ENCODE measurements at regions not wholly inside any gene's neighbourhood (a gene's known extent, or its start where the extent isn't known, plus 50 kb on each side); places are given as distances from the start of the nearest gene placed in this dataset.

DNA sequence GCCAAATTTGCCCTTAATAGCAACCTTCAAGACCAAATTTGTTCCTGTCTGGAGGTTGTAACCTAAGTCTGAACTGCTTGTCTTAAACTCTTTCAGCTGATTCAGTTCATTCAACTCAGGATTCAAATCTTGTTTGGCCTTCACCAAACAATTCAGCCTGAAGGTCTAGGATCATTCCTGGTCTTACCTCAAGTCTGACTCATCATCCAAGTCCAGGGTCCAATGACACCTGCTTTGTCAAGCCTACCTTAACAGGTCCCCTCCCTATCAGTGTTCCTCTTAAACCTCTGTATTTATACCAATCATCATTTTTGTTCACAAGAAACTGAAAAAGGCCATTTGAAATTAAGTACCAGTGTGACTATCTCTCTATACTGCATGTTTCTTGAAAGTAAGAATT, 237.8 kb downstream of the PPP1R2C start (continued):
- TF ChIP-seq, protein P1, sequence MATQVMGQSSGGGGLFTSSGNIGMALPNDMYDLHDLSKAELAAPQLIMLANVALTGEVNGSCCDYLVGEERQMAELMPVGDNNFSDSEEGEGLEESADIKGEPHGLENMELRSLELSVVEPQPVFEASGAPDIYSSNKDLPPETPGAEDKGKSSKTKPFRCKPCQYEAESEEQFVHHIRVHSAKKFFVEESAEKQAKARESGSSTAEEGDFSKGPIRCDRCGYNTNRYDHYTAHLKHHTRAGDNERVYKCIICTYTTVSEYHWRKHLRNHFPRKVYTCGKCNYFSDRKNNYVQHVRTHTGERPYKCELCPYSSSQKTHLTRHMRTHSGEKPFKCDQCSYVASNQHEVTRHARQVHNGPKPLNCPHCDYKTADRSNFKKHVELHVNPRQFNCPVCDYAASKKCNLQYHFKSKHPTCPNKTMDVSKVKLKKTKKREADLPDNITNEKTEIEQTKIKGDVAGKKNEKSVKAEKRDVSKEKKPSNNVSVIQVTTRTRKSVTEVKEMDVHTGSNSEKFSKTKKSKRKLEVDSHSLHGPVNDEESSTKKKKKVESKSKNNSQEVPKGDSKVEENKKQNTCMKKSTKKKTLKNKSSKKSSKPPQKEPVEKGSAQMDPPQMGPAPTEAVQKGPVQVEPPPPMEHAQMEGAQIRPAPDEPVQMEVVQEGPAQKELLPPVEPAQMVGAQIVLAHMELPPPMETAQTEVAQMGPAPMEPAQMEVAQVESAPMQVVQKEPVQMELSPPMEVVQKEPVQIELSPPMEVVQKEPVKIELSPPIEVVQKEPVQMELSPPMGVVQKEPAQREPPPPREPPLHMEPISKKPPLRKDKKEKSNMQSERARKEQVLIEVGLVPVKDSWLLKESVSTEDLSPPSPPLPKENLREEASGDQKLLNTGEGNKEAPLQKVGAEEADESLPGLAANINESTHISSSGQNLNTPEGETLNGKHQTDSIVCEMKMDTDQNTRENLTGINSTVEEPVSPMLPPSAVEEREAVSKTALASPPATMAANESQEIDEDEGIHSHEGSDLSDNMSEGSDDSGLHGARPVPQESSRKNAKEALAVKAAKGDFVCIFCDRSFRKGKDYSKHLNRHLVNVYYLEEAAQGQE (IDR thresholded peaks at IDR 0.05; ENCODE audit: low read depth): no peak
- no peak for TF ChIP-seq EZH2 (IDR thresholded peaks at IDR 0.05)
- TF ChIP-seq ZFX (IDR thresholded peaks at IDR 0.05): no peak
- no peak for TF ChIP-seq POLR2AphosphoS5 (IDR thresholded peaks at IDR 0.05; ENCODE audit: low read depth, low read length)

- intact Hi-C loops (cut with micrococcal nuclease): no loop called here
- Histone ChIP-seq H3K9me2 (ENCODE audit: insufficient read depth) (no peaks in the 10 kb centered on the region), H3K36me3 (ENCODE audit: control insufficient read depth in 1 of 2, insufficient read depth in 2 of 2, low read length in 2 of 2) (no peaks in the 10 kb centered on the region), H4K20me1 (ENCODE audit: insufficient read depth) (no peaks in the 10 kb centered on the region), H3K27ac (ENCODE audit: low read depth, low read length) (no peak overlapping the region), H3K9me3 (ENCODE audit: control insufficient read depth in 1 of 2, insufficient read depth in 1 of 2, low read depth in 1 of 2, low read length in 2 of 2) (no peaks in the 10 kb centered on the region), H3K4me3 (replicated peaks in 1 of 2; ENCODE audit: low read depth in 1 of 2, low read length in 2 of 2) (no peak overlapping the region), H3K4me2 (ENCODE audit: low read length) (no peak overlapping the region), H3K27me3 (ENCODE audit: insufficient read depth, low read length) (no peaks in the 10 kb centered on the region), H3K4me1 (ENCODE audit: control insufficient read depth in 1 of 2, insufficient read depth in 2 of 2, low read length in 2 of 2) (no peaks in the 10 kb centered on the region), H3K79me2 (ENCODE audit: insufficient read depth, low read length) (no peaks in the 10 kb centered on the region), H3K9ac (ENCODE audit: low read length) (no peak overlapping the region), H2AFZ (ENCODE audit: low read depth, low read length, poor library complexity, severe bottlenecking) (no peak overlapping the region)
- DNase-seq (ENCODE audit: low read depth, low spot score) (no peak), ATAC-seq (no peak)
- TF ChIP-seq POLR2AphosphoS5 (IDR thresholded peaks at IDR 0.05; ENCODE audit: low read depth, low read length) (no peak), FOSL1 (IDR thresholded peaks at IDR 0.05; ENCODE audit: low read depth) (no peak), YY1 (IDR thresholded peaks at IDR 0.05; ENCODE audit: extremely low read depth, insufficient replicate concordance, low read depth, low read length) (no peak), ZNF274 (IDR thresholded peaks at IDR 0.05; ENCODE audit: low read depth, low read length) (no peak), JUND (IDR thresholded peaks at IDR 0.05) (no peak), SP1 (IDR thresholded peaks at IDR 0.05; ENCODE audit: low read depth) (no peak), MAX (IDR thresholded peaks at IDR 0.05) (no peak)
- TF ChIP-seq, protein P2, sequence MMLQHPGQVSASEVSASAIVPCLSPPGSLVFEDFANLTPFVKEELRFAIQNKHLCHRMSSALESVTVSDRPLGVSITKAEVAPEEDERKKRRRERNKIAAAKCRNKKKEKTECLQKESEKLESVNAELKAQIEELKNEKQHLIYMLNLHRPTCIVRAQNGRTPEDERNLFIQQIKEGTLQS (IDR thresholded peaks at IDR 0.05): no peak
- TF ChIP-seq, protein P3, sequence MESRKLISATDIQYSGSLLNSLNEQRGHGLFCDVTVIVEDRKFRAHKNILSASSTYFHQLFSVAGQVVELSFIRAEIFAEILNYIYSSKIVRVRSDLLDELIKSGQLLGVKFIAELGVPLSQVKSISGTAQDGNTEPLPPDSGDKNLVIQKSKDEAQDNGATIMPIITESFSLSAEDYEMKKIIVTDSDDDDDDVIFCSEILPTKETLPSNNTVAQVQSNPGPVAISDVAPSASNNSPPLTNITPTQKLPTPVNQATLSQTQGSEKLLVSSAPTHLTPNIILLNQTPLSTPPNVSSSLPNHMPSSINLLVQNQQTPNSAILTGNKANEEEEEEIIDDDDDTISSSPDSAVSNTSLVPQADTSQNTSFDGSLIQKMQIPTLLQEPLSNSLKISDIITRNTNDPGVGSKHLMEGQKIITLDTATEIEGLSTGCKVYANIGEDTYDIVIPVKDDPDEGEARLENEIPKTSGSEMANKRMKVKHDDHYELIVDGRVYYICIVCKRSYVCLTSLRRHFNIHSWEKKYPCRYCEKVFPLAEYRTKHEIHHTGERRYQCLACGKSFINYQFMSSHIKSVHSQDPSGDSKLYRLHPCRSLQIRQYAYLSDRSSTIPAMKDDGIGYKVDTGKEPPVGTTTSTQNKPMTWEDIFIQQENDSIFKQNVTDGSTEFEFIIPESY (IDR thresholded peaks at IDR 0.05; ENCODE audit: extremely low read depth, insufficient replicate concordance, low read length): no peak
- RAD21 ChIA-PET (ENCODE audit: low non-redundant PET in 1 of 2, low total read pairs in 2 of 2, uncharacterized antibody in 2 of 2, unreplicated experiment in 2 of 2): no interaction called here
- no TSS peak for BruUV-seq (replicated peaks)
- POLR2A ChIA-PET: no interaction called here
- CTCF ChIA-PET: no interaction called here
Observed at GRCh38 chrX:42538405-42538804, 239.6 kb downstream of the PPP1R2C start.
